HEK293T (cell line): ENCODE measurements at regions not wholly inside any gene's neighbourhood (a gene's known extent, or its start where the extent isn't known, plus 50 kb on each side); places are given as distances from the start of the nearest gene placed in this dataset.

Source experiments
- BHLHE40 ChIP-seq: fragments of 450-650 bp; IDR thresholded peaks from 2 replicates; pipeline ENCODE4 v1.6.1; 2016; ENCODE audit warnings: mild to moderate bottlenecking, moderate library complexity, borderline replicate concordance
- ELF4 ChIP-seq: fragments of 450-650 bp; IDR thresholded peaks from 2 replicates; pipeline ENCODE4 v1.6.1; 2017; ENCODE audit warnings: antibody characterized with exemption
- FOXA1 ChIP-seq: fragments of 450-650 bp; IDR thresholded peaks from 2 replicates; pipeline ENCODE4 v1.6.1; 2016; ENCODE audit warnings: mild to moderate bottlenecking
- FOXM1 ChIP-seq: fragments of 450-650 bp; IDR thresholded peaks from 2 replicates; pipeline ENCODE4 v1.6.1; 2017; ENCODE audit warnings: mild to moderate bottlenecking, borderline replicate concordance
- HDGF ChIP-seq: fragments of 450-650 bp; IDR thresholded peaks from 2 replicates; pipeline ENCODE4 v1.6.1; 2017; ENCODE audit warnings: antibody characterized with exemption, borderline replicate concordance
- NFRKB ChIP-seq: fragments of 450-650 bp; IDR thresholded peaks from 2 replicates; pipeline ENCODE4 v1.6.1; 2016; ENCODE audit warnings: mild to moderate bottlenecking, moderate library complexity
- PKNOX1 ChIP-seq: fragments of 450-650 bp; IDR thresholded peaks from 2 replicates; pipeline ENCODE4 v1.6.1; 2016
- SP1 ChIP-seq: fragments of 450-650 bp; IDR thresholded peaks from 2 replicates; pipeline ENCODE4 v1.6.1; 2017
- TARDBP ChIP-seq: fragments of 450-650 bp; IDR thresholded peaks from 2 replicates; pipeline ENCODE4 v1.6.1; 2016

- TF ChIP-seq ELF4 (no peak), PKNOX1 (no peak), HDGF (no peak), BHLHE40 (no peak), SP1 (no peak), TARDBP (no peak), FOXA1 (no peak), NFRKB (no peak), FOXM1 (no peak)
Measured at GRCh38 chr13:34555988-34556387, 386.1 kb upstream of the NBEA start.
